ENCODE measurements at regions not wholly inside any gene's neighbourhood (a gene's known extent, or its start where the extent isn't known, plus 50 kb on each side); places are given as distances from the start of the nearest gene placed in this dataset.

GRCh38 chr9:17018540-17019196 is 116.2 kb upstream of the CNTLN start:
- DNase-seq, result no peak

GRCh38 chr9:17017931-17018491 is 116.8 kb upstream of the CNTLN start:
- no peak for DNase-seq

GRCh38 chr9:17013891-17014290 is 120.9 kb upstream of the CNTLN start:
- DNase-seq, result no peak

- no peak for DNase-seq
Observed at GRCh38 chr9:17013010-17013409, 121.8 kb upstream of the CNTLN start.

- no peak for DNase-seq
Observed at GRCh38 chr9:17011880-17012279, 123.0 kb upstream of the CNTLN start.

- DNase-seq, result no peak
Observed at GRCh38 chr9:17009071-17009470, 125.8 kb upstream of the CNTLN start.

GRCh38 chr9:17005056-17005823 is 129.6 kb upstream of the CNTLN start:
- peak; percentile 31 for DNase-seq

- no peak for DNase-seq
Observed at GRCh38 chr9:17004500-17004899, 130.3 kb upstream of the CNTLN start.

GRCh38 chr9:17003576-17004240 is 131.1 kb upstream of the CNTLN start:
- no peak for DNase-seq

GRCh38 chr9:16996901-16997491 is 126.5 kb upstream of the BNC2 start:
- DNase-seq, result no peak

GRCh38 chr9:16992138-16992537 is 121.7 kb upstream of the BNC2 start:
- DNase-seq, result no peak

GRCh38 chr9:16987026-16987425 is 116.6 kb upstream of the BNC2 start:
- DNase-seq, result no peak

- no peak for DNase-seq
Observed at GRCh38 chr9:16986556-16986955, 116.1 kb upstream of the BNC2 start.

- no peak for DNase-seq
Observed at GRCh38 chr9:16985559-16986348, 115.3 kb upstream of the BNC2 start.

GRCh38 chr9:16982780-16983310 is 112.4 kb upstream of the BNC2 start:
- DNase-seq, result no peak

- DNase-seq, result no peak
Observed at GRCh38 chr9:16976427-16976826, 106.0 kb upstream of the BNC2 start.

GRCh38 chr9:16974436-16974835 is 104.0 kb upstream of the BNC2 start:
- DNase-seq, result no peak

GRCh38 chr9:16970321-16970720 is 99.9 kb upstream of the BNC2 start:
- no peak for DNase-seq

- no peak for DNase-seq
Observed at GRCh38 chr9:16964228-16964627, 93.8 kb upstream of the BNC2 start.

- DNase-seq, result no peak
Observed at GRCh38 chr9:16960084-16960483, 89.6 kb upstream of the BNC2 start.

GRCh38 chr9:16959391-16959790 is 88.9 kb upstream of the BNC2 start:
- no peak for DNase-seq

GRCh38 chr9:16954040-16954439 is 83.6 kb upstream of the BNC2 start:
- no peak for DNase-seq

Data from NCI-H1092 (cell line).